Endothelial cell of umbilical vein (primary cell): ENCODE measurements at regions not wholly inside any gene's neighbourhood (a gene's known extent, or its start where the extent isn't known, plus 50 kb on each side); places are given as distances from the start of the nearest gene placed in this dataset.

Experiments used
- CTCF ChIP-seq, 2 donors: IDR thresholded peaks; 1 replicate in 1 of 2; 2 replicates in 1 of 2; pipeline ENCODE4 v1.5.1; 2011; ENCODE audit warnings: low read length in 2 of 2, mild to moderate bottlenecking in 2 of 2, moderate library complexity in 2 of 2, control low read depth in 1 of 2, inconsistent platforms in 1 of 2, low read depth in 1 of 2; ENCODE audit not compliant: insufficient read depth in 1 of 2; ENCODE audit errors: extremely low read depth in 1 of 2
- EZH2 ChIP-seq: IDR thresholded peaks from 2 replicates; pipeline ENCODE4 v1.6.1; 2012; ENCODE audit warnings: borderline replicate concordance, low read depth, mild to moderate bottlenecking, moderate library complexity, low read length, inconsistent platforms; ENCODE audit not compliant: severe bottlenecking
- GATA2 ChIP-seq: IDR thresholded peaks from 2 replicates; pipeline ENCODE4 v1.7.0; 2011; ENCODE audit warnings: low read depth, mild to moderate bottlenecking, moderate library complexity, mixed read lengths, low read length; ENCODE audit not compliant: insufficient read length, insufficient read depth
- POLR2A ChIP-seq: IDR thresholded peaks from 2 replicates; pipeline ENCODE4 v1.6.1; 2012; ENCODE audit warnings: low read depth, mild to moderate bottlenecking, control low read depth, low read length
- POLR2AphosphoS5 ChIP-seq: IDR thresholded peaks from 2 replicates; pipeline ENCODE4 v1.6.1; 2012; ENCODE audit warnings: low read depth, mild to moderate bottlenecking, control low read depth, low read length, moderate library complexity; ENCODE audit not compliant: insufficient read depth

GRCh38 chr6:80744213-80744612 is 637.7 kb downstream of the BCKDHB start:
- no peak for TF ChIP-seq CTCF (IDR thresholded peaks at IDR 0.05; ENCODE audit: extremely low read depth in 1 of 2, insufficient read depth in 1 of 2, low read depth in 1 of 2, low read length in 2 of 2)
- no peak for TF ChIP-seq POLR2A
- no peak for TF ChIP-seq EZH2
- no peak for TF ChIP-seq POLR2AphosphoS5
- no peak for TF ChIP-seq GATA2
